CD4-positive, alpha-beta T cell treated with Interferon alpha-2 for 1 hour (primary cell): ENCODE measurements at regions not wholly inside any gene's neighbourhood (a gene's known extent, or its start where the extent isn't known, plus 50 kb on each side); places are given as distances from the start of the nearest gene placed in this dataset.

ENCODE experiments used
- DNase-seq, 2 donors: peaks; one replicate each; pipeline ENCODE4 v3.0.0-alpha.2; 2020 to 2022

- no peak for DNase-seq
Observed at GRCh38 chr2:52931660-52932059, 835.9 kb upstream of the CHAC2 start.

DNA sequence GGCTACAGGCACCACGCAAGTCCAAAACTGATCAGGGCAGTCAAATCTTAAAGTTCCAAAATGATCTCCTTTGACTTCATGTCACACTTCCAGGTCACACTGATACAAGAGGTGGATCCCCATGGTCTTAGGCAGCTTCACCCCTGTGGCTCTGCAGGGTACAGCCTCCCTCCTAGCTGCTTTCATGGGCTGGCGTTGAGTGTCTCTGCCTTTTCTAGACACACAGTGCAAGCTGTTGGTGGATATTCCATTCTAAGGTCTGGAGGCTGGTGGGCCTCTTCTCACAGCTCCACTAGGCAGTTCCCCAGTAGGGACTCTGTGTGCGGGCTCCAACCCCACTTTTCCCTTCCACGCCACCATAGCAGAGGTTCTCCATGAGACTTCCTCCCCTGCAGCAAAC lies 838.2 kb upstream of the CHAC2 start:
- DNase-seq, result no peak

GRCh38 chr2:52919673-52920072 lies 847.9 kb upstream of the CHAC2 start:
- DNase-seq, result no peak

GRCh38 chr2:52918551-52918950 lies 849.1 kb upstream of the CHAC2 start:
- no peak for DNase-seq

- DNase-seq, result no peak
Observed at GRCh38 chr2:52916981-52917380, 850.6 kb upstream of the CHAC2 start.

- DNase-seq, result no peak
Observed at GRCh38 chr2:52904355-52904891, 863.2 kb upstream of the CHAC2 start.

GRCh38 chr2:52897511-52898044 lies 870.0 kb upstream of the CHAC2 start:
- no peak for DNase-seq

GRCh38 chr2:52895726-52896340 lies 871.8 kb upstream of the CHAC2 start:
- DNase-seq, result no peak

GRCh38 chr2:52886556-52886955 lies 881.0 kb upstream of the CHAC2 start:
- DNase-seq, result no peak

- no peak for DNase-seq
Observed at GRCh38 chr2:52884761-52885352, 882.7 kb upstream of the CHAC2 start.

- DNase-seq, result no peak
Observed at GRCh38 chr2:52882974-52883373, 884.6 kb upstream of the CHAC2 start.

GRCh38 chr2:52881606-52882005 lies 886.0 kb upstream of the CHAC2 start:
- DNase-seq, result no peak

DNA sequence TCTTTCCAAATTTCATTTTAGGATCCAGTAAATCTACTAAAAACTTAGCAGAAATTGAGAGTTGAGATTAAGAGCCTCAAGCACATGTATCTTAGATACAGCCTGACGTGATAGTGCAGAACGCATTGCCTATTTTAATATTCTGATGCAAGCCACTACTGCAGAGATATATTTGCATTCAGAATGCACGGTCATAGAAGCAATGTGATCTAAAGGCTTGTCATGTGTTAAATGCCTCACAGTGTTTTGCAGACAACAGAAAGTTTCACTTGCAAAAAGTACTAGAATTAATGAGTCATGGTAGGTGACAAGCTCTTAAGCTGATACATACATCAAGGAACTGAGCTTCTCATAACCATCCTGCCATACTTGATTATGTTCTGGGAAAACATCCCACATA lies 886.7 kb upstream of the CHAC2 start:
- DNase-seq, result no peak

DNA sequence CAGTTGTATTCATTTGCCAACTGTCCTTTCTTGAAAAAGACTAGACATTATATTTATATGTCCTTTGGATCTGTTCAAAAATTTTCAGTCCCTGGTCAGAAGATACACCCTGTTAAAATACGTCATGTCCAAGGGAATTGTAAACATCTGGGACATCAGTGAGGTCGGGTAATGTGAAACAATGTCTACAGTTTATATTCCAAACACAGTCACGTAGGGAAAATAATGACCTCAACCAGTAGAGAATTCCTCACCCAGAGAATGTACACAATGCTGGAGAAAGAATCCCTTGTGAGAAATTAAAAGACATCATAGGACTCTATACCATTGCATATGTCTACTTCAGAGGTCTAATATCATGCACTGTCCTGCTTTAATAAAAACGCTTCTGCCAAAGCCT lies 888.0 kb upstream of the CHAC2 start:
- DNase-seq, result no peak

GRCh38 chr2:52877703-52878102 lies 889.9 kb upstream of the CHAC2 start:
- no peak for DNase-seq

GRCh38 chr2:52874466-52875106 lies 893.0 kb upstream of the CHAC2 start:
- DNase-seq, result no peak

DNA sequence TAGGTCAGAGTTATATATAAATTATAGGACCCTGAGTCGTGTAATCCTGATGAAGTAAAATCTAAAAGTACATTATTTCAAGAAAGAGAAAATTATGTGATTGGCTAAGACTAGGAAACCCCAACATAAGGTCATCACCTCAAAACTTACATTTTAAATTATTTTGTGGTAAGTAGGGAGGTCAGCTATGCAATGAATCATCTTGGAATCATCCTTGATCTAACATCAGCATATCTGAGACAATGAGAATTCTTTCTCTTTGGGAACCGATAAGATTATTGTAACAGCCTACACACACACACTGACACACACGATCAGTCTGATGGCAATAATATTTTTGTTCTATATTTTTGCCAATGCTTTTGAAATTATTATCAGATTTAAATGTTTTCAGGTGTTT lies 904.8 kb upstream of the CHAC2 start:
- DNase-seq, result no peak

- no peak for DNase-seq
Observed at GRCh38 chr2:52861596-52861995, 906.0 kb upstream of the CHAC2 start.

DNA sequence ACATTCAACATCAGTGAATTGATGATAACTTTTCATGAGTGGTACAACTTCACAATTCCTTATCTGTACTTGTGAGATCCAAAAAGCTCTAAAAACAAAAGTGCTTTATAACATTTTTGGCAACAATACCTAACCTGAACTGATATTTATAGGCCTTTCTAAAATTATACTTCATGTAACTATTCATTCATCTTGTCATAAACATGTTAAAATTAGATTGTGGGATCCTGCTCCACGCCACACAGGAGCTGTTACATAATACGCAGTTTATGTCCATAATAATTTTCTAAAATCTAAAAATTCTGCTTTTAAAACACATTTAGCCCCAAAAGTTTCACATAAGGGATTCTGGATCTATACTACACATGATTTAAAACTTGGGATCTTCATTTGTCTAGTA lies 908.5 kb upstream of the CHAC2 start:
- DNase-seq, result no peak

DNA sequence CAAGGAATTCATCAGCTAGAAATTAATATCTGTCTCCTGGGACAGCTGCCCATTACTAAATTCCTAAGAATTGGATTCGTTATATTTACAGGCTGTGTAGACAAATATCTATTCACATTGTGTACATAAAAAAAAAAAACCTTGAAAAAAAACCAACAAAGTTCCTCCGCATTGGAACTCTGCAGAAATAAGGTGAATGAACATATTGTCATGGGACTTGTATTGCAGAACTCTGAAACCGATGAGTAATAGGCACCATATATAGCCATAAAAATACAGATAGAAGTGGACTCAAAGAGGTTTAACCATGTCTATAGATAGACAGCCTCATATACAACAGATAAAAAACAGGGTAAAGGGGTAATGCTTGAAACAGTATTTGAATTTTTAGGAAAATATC lies 909.9 kb upstream of the CHAC2 start:
- no peak for DNase-seq

DNA sequence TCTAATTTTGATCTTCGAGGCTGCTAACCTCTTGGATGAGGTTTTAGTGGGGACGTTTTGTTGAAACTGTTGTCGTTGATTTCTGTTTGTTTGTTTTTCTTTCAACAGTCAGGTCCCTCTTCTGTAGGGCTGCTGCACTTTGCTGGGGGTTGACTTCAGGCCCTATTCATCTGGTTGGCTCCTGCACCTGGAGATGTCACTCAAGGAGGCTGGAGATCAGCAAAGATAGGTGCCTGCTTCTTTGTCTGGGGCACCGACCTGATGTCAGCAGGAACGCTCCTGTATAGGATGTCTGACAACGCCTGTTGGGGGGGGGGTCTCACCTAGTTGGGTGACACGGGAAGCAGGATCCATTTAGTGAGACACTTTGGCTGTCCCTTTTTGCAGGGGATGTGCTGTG lies 915.6 kb upstream of the CHAC2 start:
- no peak for DNase-seq

DNA sequence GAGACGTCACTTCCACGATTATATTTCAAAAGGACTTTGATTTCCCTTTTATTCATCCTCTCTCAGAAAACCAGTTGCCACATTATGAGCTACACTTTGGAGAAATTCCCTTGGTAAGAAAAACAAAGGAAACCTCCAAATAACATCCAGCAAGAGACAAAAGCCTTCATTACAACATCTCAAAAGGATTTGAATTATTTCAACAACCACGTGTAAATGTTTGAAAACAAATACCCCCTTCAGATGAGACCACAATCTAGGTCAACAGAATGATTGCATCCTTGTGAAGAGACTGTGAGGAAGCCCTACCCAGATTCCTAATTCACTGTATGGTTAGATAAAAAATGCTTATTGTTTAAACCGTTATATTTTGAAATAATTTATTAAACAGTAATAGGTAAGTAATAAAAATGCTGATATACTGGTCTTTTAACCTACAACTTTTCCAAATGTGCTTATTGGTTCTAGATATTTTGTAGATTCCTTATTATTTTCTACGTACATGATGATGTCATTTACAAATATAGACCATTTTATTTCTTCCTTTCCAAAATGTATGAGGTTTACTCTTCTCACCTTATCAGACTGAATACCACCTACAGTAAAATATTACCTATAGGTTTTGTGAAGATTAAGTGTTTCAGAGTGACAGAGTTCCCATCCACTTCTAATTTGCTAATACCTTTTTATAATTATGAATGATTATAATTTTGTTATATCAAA lies 922.7 kb upstream of the CHAC2 start:
- DNase-seq, result no peak

DNA sequence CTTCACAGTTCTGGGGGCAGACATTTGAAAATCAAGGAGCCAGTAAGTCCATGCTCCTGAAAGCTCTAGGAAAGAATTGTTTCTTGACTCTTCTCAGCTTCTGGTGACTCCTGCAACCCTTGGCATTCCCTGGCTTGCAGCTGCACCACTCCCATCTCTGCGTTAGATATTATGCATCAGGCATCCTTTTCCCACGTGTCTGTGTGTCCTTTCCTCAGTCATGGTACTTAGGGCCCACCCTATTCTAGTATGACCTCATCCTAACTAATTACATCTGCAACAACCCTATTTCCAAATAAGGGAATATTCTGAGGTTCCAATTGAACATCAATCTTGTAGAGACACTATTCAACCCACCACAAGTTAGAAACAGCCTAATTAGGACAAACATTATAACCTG lies 931.7 kb upstream of the CHAC2 start:
- no peak for DNase-seq

DNA sequence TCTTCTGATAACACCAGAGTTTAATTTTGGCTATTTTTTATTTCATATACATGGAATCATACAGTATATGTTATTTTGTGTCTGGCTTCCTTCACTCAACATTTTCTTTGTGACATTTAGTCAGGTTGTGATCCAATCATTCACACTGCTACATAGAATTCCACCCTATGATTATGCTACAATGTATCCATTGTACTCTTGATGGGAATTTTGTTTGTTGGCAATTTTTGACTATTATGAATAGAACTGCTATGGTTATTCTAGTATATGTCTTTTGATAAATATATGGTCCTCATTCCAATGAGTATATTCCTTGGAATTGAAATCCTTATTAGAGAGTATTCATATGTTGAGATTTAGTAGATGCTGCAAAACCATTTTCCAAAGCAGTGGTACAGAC lies 936.4 kb upstream of the CHAC2 start:
- no peak for DNase-seq
